ENCODE measurements at regions not wholly inside any gene's neighbourhood (a gene's known extent, or its start where the extent isn't known, plus 50 kb on each side); places are given as distances from the start of the nearest gene placed in this dataset.
A peak's percentile ranks its signal among the peaks of the same experiment; 100 is the strongest.

- no peak for DNase-seq (ENCODE audit: low spot score)
Measured at GRCh38 chr6:168968801-168969200, 284.8 kb downstream of the THBS2 start.

DNA sequence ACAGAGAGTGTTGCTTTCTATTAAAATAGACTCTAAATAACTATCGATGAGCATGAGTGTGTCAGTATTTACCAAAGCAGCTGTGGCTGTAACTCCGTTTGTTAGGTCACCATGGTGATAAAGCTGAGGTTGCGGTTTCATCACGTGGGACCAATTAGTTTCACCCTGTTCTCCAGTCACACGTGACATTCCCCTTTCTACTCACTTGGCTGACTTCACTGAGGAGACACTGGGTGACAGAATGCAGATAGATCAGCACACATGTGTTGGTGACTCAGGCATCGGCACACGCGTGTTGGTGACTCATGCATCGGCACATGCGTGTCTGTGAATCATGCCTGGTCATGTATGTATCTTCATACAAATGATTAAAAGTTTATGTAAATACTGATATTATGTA, 285.4 kb downstream of the THBS2 start:
- no peak for DNase-seq (ENCODE audit: low spot score)

DNA sequence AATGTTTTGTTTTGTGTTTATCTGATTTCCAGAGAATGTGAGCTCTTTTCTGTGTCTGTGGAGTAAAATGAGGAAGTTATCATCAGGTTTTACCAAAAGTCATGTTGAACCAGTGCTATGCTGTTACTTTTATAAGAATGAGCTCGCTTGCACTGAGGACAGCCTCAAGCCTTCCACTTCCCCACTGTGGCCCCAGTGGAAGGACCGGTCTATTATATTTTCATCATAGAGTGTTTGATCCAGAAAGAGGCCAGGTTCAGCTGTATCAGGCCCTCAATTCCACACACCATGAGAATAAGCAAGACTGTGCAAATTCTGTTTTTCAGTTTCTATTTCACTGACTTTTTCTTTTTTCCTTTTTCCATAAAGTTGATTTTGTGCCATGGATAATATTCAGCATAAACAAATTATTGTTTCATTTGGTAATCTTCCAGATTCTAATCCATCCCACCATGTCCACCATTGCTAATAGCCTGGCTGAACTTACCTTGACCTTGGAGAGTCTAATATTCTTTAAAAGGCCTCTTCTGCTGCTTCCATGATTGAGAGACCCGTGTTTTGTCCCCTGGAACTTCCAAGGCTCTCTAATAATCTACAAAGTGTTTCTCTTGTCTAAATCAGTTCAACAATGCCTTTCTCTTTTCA, 286.2 kb downstream of the THBS2 start:
- no peak for DNase-seq (ENCODE audit: low spot score)

DNA sequence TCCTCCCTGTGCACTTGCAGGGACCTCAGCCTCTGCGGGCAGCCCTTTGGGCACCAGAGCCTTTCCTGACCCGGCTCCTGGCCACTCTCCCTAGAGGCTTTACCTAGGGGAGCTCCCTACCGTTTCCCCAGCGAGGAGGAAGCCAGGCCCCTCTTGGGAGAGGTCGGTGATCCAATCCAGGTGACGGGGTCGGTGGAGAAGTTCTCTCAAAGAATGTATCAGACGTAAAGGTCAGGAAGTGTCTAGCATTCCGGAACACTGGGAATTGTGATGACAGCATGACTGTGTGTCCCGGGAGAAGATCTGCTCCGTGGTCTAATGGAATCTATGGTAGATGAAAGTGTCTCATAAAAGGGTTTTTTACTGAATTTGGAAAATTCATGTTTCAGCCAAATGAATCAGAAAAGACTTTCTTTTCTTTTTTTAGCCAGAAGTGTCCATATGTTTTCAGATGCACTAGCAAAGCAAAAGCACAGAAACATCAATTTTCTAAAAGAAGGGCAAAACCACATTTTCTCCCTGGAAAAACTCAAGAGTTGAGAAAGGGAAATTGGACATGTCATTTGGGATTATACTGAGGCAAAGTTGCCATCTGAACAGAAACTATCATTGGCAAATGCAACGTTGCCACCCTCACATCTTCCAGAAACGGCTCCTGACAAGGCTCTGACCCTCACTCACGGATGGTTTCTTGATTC, 289.4 kb downstream of the THBS2 start:
- DNase-seq (ENCODE audit: low spot score): no peak

DNA sequence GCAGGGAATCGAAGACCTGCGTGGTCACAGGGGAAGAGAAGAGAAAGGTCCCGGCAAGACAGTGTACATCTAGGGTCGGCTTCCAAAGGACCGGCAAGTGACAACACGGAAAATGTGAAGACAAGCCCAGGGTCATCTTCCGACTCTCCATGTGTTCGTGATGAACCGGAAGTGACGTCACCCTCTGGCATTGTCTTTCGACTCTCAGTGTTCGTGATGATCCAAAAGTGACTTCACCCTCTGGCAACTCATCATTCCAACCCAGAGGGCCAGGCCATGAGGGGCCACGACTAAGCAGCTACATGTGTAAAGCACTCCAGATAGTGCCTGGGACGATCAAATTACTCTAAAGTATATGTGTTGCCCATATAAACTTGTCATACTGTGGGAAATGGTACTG, 290.8 kb downstream of the THBS2 start:
- DNase-seq (ENCODE audit: low spot score): no peak

DNA sequence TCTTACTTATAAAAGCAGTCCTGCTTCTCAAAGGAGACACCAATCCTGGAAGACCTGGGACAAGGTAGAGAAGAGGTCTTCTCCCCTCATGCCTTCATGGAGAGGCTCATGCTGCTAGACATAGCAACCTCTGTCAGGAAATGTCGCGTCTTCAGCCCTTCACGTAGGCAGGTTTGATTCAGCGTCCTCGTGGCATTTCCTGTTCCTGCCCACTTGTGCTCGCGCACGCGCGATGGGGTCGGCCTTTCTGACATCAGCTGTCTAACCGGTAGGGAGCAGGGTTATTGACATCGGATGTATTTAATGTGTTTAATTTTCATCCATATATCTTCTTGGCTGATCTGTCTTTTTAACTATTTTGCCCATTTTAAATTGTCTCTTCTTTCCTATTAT, 292.4 kb downstream of the THBS2 start:
- no peak for DNase-seq (ENCODE audit: low spot score)

DNA sequence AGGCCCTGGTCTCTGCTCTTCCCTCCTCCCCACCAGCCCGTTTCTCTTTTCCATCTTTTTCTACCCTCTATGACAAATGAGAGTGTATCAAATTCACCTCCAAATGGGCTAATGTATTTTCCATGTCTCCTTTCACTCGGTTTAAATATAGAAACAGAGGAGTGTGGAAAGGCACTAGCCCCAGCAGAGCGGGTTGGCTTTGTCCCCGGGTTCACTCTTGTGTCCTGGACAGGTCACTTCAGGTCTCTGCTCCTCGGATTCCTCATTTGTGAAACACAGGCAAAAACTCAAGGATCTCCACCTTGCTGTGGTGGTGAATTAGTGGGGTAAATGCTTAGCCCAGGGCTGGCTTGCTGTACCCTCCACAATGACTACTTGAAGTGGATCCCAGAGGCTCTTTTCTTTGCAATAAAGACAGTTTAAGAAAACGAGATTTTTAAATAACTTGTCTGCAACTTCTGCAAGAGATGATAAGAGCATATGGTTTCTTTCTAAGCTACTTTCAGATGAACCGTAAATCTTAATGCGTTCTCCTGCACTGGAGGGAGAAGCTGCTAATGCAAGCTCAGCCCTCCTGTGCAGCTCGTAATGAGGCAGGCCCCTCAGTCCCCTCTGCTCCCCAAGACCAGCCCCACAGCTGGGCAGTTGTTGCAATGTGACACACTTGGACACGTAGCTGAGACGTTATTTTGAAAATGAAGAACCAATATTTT, 292.9 kb downstream of the THBS2 start:
- DNase-seq (ENCODE audit: low spot score): no peak

- DNase-seq (ENCODE audit: low spot score): no peak
Measured at GRCh38 chr6:168959696-168960095, 293.9 kb downstream of the THBS2 start.

- DNase-seq (ENCODE audit: low spot score): peak; percentile 71
Measured at GRCh38 chr6:168956884-168957730, 296.5 kb downstream of the THBS2 start.

- DNase-seq (ENCODE audit: low spot score): no peak
Measured at GRCh38 chr6:168956141-168956838, 297.4 kb downstream of the THBS2 start.

- DNase-seq (ENCODE audit: low spot score): no peak
Measured at GRCh38 chr6:168953461-168953860, 300.2 kb downstream of the THBS2 start.

DNA sequence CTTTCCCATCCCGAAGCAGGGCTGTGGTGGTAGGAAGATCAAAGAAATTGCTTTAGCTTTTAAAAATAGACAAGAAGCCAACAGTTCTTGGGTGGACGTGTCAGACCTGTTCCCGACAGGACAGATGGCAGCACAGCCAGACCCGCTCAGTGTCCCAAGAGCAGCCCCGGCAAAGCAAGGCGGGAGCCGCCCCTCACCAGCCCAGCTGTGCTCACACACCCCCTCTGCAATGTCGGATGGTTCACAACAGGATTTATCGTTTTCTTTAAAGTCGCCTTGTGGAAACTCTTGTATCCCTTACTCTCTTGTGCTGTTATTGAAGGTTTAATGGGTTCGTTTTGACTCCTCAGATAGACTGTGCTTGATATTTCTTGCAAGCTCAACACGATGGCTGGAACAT, 302.4 kb downstream of the THBS2 start:
- DNase-seq (ENCODE audit: low spot score): no peak

DNA sequence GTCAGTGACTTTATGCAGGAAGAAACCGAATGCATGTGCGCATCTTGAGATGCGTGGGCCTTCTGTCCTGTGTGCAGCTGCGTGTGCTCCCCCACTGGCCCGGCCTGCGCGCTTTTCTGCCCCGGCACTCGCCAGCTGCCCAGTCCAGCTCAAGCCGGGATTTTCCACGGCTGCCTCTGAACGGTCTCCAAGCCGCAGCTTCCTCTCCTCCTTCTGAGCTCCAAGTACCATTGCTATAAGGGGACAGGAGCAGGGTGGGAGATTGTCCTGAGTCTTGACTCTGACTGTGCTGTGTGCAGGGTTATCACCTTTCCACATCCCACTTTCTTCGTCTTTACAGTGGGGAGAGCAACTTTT, 302.8 kb downstream of the THBS2 start:
- DNase-seq (ENCODE audit: low spot score): no peak

DNA sequence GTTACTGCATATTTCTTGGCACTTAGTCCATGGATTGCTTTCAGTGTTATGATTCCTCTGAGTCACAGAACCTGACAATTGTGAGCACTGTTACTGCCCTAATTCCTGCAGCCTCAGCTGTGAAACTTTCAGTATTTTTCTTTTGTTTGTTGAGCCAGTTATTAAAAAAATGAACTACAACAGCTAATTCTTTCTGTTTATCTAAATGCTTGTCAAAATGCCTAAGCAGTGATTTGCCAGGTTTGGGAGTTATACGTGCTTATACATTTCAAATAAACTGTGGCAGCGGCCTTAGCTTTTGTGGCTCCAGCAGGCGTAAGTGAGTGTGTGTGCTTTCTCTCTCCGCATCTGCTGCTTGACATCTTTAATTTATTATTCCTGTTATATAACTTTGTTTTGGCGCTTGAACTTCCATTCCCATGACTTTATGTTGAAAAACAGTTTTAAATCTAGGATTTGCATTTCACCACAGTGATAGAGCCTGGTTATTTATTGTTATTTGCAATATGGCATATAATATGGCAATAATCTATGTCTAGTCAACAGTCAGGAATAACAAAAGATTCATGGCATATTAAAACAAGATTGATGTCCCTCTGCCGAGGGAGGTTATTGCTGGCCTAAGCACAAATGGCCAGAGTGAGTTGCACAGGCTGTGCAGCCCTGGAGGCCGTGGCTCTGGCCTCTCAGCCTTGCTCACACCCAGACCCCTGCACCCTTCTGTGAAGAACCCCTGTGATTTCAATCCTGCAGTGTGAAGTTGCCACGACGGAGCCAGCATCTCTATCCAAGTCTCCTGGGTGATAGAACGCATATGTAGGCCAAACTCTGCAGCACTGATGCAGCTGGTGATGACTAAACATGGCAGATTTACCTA, 303.4 kb downstream of the THBS2 start:
- DNase-seq (ENCODE audit: low spot score): no peak

DNA sequence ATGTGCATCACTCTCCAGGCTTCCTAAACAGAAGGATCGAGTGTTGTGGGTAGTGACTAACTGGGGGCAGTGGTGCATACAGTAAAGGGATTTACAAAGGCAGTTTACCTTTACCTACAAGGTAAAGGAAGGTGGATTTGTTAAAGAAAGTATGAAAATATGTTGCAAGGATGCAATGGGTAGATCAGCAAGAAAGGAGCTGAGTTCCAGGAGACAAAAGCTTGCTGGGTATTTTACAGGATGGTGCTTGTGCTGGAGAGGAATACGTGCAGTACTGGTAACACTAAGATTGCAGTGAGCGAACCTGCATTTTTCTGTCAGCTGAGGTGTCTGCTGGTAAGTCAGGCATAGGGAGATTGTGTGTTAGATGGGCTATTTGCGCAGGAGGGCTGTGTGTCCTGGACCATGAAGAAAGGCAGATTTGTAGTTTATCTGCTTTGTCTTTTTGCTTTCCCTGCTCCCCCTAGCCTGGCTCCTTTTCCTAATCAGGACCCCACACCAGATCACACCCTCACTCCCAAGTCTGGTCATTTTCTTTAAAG, 304.6 kb downstream of the THBS2 start:
- no peak for DNase-seq (ENCODE audit: low spot score)

- no peak for DNase-seq (ENCODE audit: low spot score)
Measured at GRCh38 chr6:168948002-168948401, 305.6 kb downstream of the THBS2 start.

GRCh38 chr6:168943231-168943905, 310.3 kb downstream of the THBS2 start:
- no peak for DNase-seq (ENCODE audit: low spot score)

DNA sequence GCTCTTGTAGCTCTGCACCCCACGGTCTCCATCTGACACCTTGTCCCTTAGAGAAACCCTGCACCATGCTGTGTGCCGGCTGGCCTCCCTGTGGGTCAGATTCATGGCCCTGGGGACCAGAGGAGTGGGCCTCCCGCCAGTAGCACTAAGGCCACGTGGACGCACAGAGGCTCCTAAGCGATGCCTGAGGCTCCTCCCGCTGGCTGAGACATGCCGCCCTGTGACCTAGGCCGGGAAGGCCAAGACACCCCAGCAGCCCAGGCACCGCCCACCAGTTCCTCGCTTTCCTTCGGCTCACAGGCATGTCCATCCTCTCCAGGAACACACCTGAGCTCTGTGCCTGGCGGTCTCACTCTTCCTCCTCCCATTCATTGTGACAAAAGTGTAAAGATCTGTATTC, 311.0 kb downstream of the THBS2 start:
- no peak for DNase-seq (ENCODE audit: low spot score)

DNA sequence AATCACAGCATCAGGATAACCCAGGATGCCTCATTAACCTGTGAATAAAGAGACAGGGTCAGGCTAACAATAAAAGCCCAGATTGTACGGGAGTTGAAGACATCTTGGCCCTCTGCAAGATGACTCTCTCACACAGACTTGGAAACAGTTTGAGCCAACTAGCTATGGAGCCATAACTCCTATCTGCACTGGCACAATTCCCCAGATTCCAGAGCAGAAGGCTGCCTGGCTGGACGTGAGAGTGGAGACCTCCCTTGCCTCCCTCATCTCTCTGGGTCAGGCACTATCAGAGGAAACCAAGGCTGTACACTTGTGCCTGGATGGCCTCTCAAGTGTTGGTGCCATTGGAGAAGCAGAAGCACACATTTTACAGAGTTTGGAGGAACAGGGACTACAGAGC, 312.6 kb downstream of the THBS2 start:
- no peak for DNase-seq (ENCODE audit: low spot score)

DNA sequence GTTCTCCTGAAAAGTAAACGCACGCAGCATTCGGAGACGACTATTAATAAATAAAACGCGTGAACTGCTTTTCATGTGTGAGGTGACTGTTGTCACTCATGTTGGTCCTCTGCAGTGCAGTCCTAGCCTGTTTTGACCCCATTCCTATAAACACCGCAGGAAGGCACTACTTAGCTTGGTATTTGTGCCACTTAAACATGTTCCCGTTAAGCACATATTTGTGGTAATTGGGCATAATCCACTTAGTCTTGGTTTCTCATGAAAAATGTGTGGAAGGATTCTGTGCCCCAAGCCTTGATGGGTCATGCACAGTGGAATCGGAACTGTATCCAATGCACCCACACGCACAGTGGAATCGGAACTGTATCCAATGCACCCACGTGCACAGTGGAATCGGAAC, 313.9 kb downstream of the THBS2 start:
- no peak for DNase-seq (ENCODE audit: low spot score)
